GM21737 (cell line): ENCODE measurements at regions not wholly inside any gene's neighbourhood (a gene's known extent, or its start where the extent isn't known, plus 50 kb on each side); places are given as distances from the start of the nearest gene placed in this dataset.
"Not testable (repeated sequence)": the region's sequence is repeated elsewhere in the genome, so short reads cannot be mapped to it uniquely, and the experiment has no call there.

Experiments used
- ATAC-seq: cut with Tn5 transposase; IDR thresholded peaks from one replicate; pipeline ENCODE4 v1.9.1; 2021; ENCODE audit warnings: mild to moderate bottlenecking, moderate library complexity; ENCODE audit not compliant: unreplicated experiment

DNA sequence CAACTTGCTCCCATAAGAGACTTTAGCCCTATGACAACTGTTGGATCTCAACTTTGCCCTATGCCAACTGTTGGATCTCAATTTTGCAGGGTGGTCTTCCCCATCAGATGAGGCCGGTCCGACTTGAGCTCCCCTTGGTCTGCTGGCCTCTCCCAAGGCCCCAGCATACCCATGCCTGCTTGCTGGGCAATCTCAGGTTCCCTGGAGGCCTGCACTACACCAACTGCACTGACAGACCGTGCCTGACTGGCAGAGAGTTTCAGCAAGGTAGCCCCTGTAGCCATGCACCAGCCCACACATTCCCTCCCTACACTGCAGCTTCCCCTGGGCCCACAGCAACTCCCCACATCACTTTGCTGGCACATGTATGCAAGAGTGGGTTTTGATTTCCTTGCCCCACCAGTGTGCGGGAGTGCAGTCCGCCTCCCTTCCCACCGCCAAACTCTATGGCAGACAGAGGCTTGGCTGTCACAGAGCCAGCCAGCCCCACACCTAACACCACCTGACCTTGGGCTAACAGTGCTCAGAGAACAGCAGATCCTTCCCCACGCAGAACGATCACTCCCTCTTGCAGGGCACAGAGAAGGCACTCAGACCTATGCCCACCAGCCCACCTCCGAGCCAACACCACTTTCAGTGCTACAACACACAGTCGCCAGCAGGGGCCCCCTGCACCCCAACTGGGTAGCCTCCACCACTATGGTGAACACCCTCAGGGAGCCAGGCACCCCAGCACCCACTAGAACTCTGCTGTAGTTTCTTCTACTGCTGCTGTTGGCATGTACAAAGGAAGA is 279.9 kb upstream of the COX7C start:
- ATAC-seq: no peak

DNA sequence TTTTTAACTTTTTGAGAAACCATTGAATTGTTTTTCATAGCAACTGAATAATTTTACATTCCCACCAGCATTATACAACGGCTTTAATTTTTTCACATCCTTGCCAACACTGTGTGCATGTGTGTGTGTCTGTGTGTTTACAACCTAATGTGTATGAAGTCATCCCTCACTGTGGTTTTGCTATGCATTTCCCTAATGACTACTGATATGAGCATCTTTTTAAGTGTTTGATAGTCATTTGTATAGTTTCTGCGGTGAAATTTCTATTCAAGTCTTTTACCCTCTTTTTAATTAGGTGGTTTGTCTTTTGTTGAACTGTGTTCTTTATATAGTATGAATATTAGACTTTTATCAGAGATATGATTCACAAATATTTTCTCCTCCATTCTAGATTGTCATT is 263.1 kb upstream of the COX7C start:
- no peak for ATAC-seq

DNA sequence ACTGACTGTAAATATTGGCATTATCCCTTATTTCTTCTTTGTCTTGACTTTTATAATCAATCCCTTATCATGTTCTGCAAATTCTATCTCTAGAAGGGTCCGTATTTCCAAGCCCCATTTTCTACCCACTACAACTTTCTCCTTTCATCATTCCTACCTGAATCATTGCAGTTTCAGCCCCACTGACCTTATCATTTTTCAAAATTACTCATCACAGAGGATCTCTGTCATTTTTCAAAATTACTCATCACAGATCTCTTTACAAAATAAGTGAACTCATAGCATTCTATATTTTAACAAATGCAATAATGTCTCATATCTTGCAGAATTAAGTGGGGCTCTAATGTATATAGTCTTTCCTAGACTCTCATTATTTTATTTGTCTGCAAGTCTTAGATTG is 256.9 kb upstream of the COX7C start:
- ATAC-seq: no peak

DNA sequence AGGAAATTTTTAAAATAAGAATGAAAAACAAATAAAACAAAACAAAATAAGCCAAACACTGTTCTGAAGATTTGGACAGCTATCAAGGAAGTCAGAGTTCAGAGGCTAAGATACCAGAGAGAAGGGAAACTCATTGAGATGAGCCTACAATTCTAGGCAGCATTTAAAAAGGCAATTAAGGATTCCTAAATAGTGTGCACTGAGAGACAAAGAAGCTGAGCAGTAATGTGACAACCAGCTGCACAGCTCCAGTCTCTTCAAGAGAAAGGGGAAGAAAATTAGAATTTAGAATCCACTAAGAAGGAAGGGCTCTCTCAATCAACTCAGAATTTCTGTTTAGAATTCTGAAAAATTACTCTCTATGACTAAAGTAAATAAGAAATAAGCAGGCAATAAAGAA is 246.7 kb upstream of the COX7C start:
- ATAC-seq: no peak

DNA sequence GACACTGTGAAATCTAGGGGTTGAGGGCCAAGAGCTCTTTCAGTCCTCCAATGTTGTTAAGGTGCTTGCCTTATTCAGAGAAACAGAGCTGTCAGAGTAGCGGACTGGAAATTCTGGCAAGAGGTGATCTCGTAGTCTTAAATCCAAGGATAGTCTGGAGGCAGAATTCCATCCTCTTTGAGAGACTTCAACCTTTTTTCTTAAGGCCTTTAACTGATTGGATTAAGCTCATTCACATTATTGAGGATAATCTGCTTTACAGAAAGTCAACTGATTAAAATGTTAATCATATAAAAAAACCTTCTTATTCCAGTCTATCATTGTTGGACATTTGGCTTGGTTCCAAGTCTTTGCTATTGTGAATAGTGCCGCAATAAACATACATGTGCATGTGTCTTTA is 243.1 kb upstream of the COX7C start:
- ATAC-seq: no peak

DNA sequence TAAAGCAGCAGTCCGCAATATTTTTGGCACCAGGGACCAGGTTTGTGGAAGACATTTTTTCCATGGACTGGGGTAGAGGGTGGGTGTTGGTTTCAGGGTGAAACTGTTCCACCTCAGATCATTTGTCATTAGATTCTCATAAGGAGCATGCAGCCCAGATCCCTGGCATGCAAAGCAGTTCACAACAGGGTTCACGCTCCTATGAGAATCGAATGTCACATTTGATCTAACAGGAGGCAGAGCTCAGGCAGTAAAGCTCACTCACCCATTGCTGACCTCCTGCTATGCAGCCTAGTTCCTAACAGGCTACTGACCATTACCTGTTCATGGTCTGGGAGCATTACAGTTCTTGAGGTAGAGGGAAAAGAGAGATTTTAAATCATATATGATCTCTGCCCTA is 241.5 kb upstream of the COX7C start:
- no peak for ATAC-seq

DNA sequence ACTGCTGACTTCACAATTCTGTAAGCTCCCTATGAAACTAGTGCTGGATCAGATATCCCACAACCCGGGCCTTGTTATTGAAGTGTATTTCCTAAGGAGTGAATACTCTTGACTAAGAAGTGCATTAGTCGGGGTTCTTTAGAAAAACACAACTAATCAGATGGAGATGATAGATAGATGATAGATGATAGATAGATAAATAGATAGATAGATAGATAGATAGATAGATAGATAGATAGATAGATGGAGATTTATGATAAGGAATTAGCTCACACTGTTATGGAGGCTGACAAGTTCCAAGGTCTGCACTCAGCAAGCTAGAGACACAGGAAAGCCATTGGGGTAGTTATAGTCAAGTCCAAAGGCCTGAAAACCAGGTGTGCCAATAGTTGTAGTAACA is 214.6 kb upstream of the COX7C start:
- ATAC-seq: no peak

DNA sequence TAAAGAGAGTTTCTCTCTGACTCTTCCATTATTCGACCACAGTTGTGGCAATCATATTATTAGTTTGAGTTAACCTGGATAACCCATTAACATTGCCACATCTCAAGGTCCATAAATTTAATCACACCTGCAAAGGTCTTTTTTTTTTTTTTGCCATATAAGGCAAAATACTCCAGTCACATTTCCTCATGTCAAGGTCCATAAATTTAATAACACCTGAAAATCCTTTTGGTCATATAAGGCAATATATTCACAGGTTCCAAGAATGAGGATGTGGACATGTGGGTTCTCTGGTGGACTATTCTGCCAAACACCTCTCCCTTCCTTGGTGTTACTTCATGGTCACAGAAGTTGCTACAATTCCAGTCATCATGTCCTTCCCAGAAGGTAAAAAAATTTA is 213.5 kb upstream of the COX7C start:
- no peak for ATAC-seq

DNA sequence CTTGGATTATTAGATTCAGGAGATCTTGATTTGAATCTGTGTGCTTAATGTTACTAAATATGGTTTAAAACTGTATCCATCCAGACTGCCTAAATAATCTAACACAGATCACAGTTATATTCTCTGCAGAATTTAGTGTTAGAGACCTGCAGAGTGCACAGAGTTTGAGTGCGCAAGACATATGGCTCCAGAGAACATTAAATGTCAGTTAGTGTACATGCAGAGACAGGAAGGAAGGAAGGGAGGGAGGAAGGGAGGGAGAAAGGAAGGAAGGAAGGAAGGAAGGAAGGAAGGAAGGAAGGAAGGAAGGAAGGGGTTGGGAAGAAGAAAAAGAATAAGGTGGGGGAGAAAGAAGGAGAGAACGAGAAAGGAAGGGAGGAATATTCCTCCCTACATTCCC is 210.0 kb upstream of the COX7C start:
- no peak for ATAC-seq

DNA sequence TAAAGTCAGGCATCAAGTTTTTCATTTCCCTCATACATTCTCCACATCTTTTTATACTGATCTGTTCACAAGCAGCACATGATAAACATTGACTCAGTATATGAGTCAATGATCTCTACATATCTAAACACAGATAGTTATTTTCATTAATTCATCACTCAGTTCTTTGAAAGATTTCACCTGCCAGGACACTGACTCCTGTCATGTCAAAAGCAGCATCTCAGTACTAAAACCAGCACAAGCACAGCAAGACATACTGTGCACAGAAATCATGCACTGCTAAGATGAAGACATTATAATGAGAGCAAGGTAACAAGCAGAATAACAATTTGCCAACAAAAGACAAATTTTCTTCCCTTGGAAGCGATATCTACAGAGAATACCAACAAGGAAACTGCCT is 206.1 kb upstream of the COX7C start:
- no peak for ATAC-seq

DNA sequence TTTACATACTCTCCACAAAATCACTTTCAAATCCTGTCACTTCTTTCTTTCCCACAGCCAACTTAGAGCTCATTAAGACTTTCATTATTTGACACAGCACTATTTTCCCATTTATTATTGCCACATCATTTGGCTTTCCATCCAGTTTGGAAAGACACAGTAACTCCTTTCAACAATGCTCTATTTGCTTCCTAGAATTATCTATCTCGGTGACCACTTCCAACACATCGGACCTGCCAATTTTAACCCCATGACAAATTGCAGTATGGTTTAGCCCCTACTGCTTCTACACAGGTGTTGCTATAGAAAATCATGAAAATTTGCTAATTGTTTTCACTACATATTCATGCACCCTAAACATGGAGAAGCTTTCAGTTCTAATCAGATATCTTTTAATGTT is 190.6 kb upstream of the COX7C start:
- no peak for ATAC-seq

DNA sequence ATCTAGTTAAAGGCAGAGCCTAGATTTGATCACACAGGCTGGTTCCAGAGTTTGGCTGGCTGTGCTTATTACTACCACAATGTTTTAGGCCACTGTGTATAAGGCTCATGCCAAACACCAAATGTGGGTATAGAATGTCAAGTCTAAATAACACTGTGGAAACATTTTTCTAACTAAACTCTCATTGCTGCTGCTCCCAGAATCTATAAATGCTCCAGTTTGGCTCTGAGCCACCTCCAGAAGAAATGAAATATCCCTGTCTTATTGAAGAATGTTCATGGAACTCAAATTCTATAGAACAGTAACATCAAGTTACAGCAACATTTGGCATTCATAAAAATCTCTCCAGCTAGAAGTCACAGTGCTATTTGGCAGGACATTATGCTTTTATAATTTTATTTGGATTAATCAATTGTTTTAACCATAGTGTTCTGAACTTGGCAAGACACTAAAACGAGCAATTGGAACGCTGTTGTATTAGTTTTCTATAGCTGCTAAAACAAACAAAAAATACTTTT is 178.1 kb upstream of the COX7C start:
- no peak for ATAC-seq

DNA sequence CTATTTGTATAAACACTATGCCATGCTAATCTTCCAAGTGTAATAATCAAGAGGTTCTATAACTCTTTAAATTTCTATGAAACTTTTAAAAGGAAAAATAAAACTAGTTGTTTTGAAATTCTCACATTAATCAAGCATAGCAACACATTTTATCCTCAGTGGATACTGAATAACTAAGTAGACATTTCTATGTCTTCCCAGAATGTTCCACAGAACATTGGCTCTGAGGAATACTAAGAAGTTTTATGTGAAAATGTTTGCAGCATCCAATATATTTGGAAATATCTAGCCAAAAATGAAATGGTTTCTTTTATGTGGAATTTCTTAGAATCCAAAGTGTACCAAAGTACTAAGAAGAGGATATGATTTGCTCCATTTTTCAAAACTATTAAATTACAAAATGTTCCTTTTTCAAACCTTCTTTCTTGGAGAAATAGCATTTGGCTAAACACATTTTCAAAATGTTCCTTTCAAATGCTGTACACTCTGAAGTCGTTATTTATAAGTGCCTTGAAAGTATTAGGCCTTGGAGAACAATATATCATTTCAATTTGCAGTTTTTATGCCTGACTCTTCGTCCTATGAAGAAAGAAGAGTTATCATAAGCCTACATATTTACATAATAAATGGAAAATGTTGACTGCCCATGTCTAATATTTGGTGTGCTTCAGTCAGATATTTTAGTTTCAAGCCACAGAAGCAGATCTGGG is 175.6 kb upstream of the COX7C start:
- no peak for ATAC-seq

DNA sequence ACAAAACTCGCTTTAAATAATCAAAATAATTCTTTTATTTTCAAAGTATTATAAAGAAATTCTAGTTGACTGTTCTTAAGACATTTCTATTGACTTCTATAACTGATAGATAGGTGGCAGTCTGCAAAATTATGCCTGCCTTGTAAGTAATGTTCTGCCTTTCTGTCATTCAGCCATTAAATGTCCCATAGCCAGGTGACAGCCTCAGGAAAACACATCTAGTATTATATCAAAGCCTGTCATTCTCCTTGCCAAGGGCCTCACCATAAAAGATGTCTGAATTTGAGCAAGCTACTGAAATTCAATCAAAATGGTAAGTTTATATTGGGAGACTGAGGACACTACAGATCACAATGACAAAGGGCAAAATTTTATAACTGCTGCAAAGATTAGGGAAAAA is 170.4 kb upstream of the COX7C start:
- no peak for ATAC-seq

DNA sequence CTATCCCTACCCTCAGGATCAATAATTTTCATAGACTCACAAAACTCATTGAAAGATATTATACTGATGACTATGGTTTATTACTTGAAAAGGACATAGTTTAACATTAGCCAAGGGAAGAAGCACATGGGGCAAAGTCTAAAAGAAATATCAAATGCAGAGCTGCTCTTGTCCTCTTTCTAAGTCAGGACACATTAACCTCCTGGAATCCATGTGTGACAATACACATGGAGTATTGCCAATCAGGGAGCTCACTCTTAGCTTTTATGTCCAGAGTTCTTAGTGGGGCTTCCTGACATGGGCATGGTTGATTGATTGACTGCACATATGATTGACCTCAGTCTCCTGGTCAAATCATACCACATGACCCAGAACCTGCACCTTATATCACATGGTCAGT is 165.5 kb upstream of the COX7C start:
- ATAC-seq: no peak

DNA sequence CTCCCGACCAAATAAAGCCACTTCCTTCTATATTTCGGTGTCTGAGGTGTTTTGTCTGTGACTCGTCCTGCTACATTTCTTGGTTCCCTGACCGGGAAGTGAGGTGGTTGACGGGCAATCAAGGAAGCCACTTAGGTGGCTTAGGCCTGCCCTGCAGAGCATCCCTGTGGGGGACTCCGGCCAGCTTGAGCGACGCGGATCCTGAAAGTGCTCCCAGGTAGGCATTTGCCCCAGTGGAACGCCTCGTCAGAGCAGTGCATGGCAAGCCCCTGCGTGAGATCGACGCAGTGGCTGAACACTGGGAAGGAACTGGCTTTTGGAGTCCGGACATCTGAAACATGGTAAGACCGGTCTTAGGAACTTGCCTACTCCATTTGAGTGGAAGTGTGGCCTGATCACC is 157.2 kb upstream of the COX7C start:
- no peak for ATAC-seq

DNA sequence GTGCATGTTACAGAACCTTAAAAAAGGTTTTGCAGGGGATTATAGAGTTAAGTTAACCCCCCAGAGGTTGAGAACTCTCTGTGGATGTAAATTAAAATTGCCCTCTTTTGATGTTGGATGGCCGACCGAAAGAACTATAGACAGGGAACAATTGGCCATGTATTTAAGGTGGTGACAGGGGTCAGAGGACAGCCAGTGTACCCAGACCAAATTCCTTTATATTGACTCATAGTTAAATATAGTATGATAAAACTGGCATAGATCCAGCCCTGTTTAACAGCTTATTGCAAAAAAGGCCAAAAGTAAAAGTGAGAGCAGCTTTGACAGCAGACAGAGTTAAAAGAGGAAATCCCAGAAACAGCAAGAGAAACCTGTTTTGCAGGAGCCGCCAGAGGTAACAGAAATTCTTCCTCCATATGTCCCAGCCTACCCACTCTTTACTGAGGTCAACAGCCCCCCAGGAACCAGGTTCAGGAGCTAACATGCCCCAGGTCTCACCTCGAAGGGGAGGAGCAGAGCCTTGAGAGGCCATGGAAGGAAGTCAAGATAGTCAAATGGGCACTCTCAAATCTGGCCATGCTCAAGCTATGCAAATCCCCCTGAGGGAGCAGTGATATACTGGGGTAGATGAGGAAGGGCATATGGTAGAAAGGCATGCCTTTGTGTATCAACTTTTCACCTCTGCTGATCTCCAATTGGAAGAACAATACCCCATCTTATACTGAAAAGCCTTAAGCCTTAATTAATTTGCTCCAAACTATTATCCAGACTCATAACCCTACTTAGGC is 156.4 kb upstream of the COX7C start:
- no peak for ATAC-seq

DNA sequence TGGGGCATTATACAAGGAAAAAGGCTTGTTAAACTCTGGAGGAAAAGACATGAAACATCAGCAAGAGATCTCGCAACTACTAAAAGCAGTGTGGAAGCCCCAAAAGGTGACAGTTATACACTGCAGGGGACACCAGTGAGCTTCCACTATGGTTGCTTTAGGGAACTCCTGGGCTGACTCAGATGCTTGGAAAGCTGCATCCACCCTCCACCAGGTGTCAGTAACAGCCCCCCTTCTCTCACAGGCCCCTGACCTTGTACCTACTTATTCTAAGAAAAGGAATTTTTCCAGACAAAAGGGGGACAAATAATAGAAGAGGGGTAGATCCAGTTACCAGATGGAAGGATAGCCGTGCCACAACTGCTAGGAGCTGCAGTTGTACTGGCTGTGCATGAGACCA is 154.4 kb upstream of the COX7C start:
- no peak for ATAC-seq

DNA sequence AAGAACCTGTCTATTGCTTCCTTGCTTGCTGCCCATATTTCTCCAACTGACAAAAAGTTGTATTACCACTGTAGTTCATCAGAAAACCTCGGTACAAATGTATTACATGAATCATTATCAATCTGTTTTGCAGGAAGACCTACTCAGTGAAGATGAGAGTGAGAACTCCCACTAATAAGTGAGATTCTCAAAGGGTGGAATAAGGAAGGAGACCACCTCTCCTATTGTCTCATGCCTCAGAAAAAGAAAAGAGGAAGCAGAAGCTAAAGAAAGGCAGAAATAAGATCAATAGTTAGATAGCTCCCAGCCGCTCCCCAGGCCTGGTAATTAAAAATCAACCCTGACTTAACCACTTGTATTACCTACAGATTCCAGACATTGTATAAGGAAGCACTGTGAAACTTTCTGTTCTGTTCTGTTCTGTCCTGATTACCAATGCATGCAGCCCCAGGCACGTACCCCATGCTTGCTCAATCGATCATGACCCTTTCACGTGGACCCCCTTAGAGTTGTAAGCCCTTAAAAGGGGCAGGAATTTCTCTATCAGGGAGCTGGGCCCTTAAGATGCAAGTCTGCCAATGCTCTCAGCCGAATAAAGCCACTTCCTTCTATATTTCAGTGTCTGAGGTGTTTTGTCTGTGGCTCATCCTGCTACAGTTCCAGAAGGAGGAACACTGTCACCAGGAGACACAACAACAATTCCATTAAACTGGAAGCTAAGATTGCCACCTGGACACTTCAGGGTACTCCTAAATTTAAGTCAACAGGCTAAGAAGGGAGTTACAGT is 152.5 kb upstream of the COX7C start:
- no peak for ATAC-seq

DNA sequence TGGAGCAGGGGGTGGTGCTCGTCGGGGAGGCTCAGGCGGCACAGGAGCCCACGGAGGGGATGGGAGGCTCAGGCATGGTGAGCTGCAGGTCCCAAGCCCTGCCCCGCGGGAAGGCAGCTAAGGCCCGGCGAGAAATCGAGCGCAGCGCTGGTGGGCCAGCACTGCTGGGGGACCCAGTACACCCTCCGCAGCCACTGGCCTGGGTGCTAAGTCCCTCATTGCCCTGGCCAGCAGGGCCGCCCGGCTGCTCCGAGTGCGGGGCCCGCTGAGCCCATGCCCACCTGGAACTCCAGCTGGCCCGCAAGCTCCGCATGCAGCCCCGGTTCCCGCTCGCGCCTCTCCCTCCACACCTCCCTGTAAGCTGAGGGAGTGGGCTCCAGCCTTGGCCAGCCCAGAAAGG is 151.0 kb upstream of the COX7C start:
- ATAC-seq: not testable (repeated sequence)

DNA sequence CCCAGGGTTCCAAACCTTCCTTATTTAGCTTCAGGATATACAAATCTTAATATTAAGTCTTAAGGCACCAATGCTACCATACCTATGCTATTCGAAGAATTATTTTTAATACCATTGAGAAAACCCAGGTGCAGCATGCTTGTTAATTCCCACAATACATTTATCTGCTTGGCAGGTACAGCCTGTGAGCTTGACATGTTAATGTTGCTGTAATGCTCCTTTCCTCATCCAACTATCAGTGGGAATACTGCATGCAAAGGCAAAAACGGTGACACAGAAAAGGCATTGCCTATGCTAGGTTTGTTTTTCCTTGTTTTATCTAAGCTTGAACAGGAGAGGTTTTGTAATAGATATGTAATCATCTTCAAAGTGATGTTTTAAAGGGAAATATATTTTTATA is 135.7 kb upstream of the COX7C start:
- no peak for ATAC-seq
